Fibroblast of skin of left biceps (primary cell): ENCODE measurements at regions not wholly inside any gene's neighbourhood (a gene's known extent, or its start where the extent isn't known, plus 50 kb on each side); places are given as distances from the start of the nearest gene placed in this dataset.

Source experiments
- DNase-seq, 2 experiments: peaks; one replicate each; pipeline ENCODE4 v3.0.0-alpha.2; 2013; ENCODE audit warnings: low read depth in 2 of 2

- no peak for DNase-seq
These were observed 157.8 kb upstream of the KAZN start for GRCh38 chr1:14440731-14441130.

GRCh38 chr1:14441302-14441741 is 157.2 kb upstream of the KAZN start:
- peak; percentile 76 to 79 for DNase-seq

GRCh38 chr1:14442669-14443068 is 155.8 kb upstream of the KAZN start:
- DNase-seq, result no peak

GRCh38 chr1:14443164-14443787 is 155.2 kb upstream of the KAZN start:
- peak in 1 of 2 experiments; percentile 27 for DNase-seq

GRCh38 chr1:14451217-14451616 is 147.3 kb upstream of the KAZN start:
- no peak for DNase-seq

- DNase-seq, result no peak
These were observed 145.9 kb upstream of the KAZN start for GRCh38 chr1:14452551-14452950.

GRCh38 chr1:14460173-14460572 is 138.3 kb upstream of the KAZN start:
- DNase-seq, result no peak

- DNase-seq, result no peak
These were observed 135.6 kb upstream of the KAZN start for GRCh38 chr1:14462851-14463250.

GRCh38 chr1:14466006-14466405 is 132.5 kb upstream of the KAZN start:
- no peak for DNase-seq

- no peak for DNase-seq
These were observed 131.4 kb upstream of the KAZN start for GRCh38 chr1:14467112-14467511.

GRCh38 chr1:14468751-14469150 is 129.7 kb upstream of the KAZN start:
- DNase-seq, result no peak

- DNase-seq, result no peak
These were observed 127.7 kb upstream of the KAZN start for GRCh38 chr1:14470802-14471201.

- no peak for DNase-seq
These were observed 123.6 kb upstream of the KAZN start for GRCh38 chr1:14474856-14475255.

GRCh38 chr1:14476170-14476955 is 122.1 kb upstream of the KAZN start:
- DNase-seq, result peak; percentile 38 to 47

- DNase-seq, result no peak
These were observed 120.4 kb upstream of the KAZN start for GRCh38 chr1:14478120-14478519.

- DNase-seq, result no peak
These were observed 118.6 kb upstream of the KAZN start for GRCh38 chr1:14479865-14480264.

- DNase-seq, result no peak
These were observed 115.6 kb upstream of the KAZN start for GRCh38 chr1:14482784-14483450.

GRCh38 chr1:14485285-14485684 is 113.2 kb upstream of the KAZN start:
- DNase-seq, result no peak

- peak; percentile 98 for DNase-seq
These were observed 111.9 kb upstream of the KAZN start for GRCh38 chr1:14486401-14487201.

- DNase-seq, result no peak
These were observed 110.8 kb upstream of the KAZN start for GRCh38 chr1:14487671-14488070.

- no peak for DNase-seq
These were observed 103.6 kb upstream of the KAZN start for GRCh38 chr1:14494911-14495310.

- DNase-seq, result no peak
These were observed 103.1 kb upstream of the KAZN start for GRCh38 chr1:14495381-14495780.
